HG03095 (cell line): ENCODE measurements at regions not wholly inside any gene's neighbourhood (a gene's known extent, or its start where the extent isn't known, plus 50 kb on each side); places are given as distances from the start of the nearest gene placed in this dataset.
"Not testable (repeated sequence)": the region's sequence is repeated elsewhere in the genome, so short reads cannot be mapped to it uniquely, and the experiment has no call there.

Source experiments
- ATAC-seq: cut with Tn5 transposase; IDR thresholded peaks from one replicate; pipeline ENCODE4 v1.9.1; 2021; ENCODE audit warnings: moderate library complexity; ENCODE audit not compliant: unreplicated experiment

GRCh38 chr2:113341191-113341869 is 62.6 kb upstream of the PAX8 start:
- no peak for ATAC-seq

- ATAC-seq = no peak
Observed at GRCh38 chr2:113337809-113338208, 59.1 kb upstream of the PAX8 start.

- not testable (repeated sequence) for ATAC-seq
Observed at GRCh38 chr2:113336040-113336439, 57.3 kb upstream of the PAX8 start.

- ATAC-seq = no peak
Observed at GRCh38 chr2:113334147-113334546, 55.4 kb upstream of the PAX8 start.

GRCh38 chr2:113333735-113334134 is 55.0 kb upstream of the PAX8 start:
- ATAC-seq = not testable (repeated sequence)

GRCh38 chr2:113330060-113330767 is 51.5 kb upstream of the PAX8 start:
- not testable (repeated sequence) for ATAC-seq

- not testable (repeated sequence) for ATAC-seq
Observed at GRCh38 chr2:113328973-113329372, 50.3 kb upstream of the PAX8 start.

GRCh38 chr2:113328572-113328971 is 49.9 kb upstream of the PAX8 start:
- not testable (repeated sequence) for ATAC-seq
